WTC11 (cell line): ENCODE measurements at regions not wholly inside any gene's neighbourhood (a gene's known extent, or its start where the extent isn't known, plus 50 kb on each side); places are given as distances from the start of the nearest gene placed in this dataset.

Experiments used
- ATAC-seq: fragments of 200-7000 bp; cut with Tn5 transposase; 2 replicates; pipeline ENCODE4 v1.10.0; 2021; ENCODE audit warnings: mild to moderate bottlenecking, moderate library complexity
- CTCF ChIA-PET: fragments of 300-600 bp; sonication (Branson Sonifier 250); formaldehyde crosslinking; loops from one replicate; lab custom pipeline; 2021; ENCODE audit warnings: antibody characterized with exemption; lab: Charles Lee
- POLR2A ChIA-PET: fragments of 350-600 bp; sonication (Branson Sonifier 250); formaldehyde crosslinking; loops from one replicate; lab custom pipeline; 2021; ENCODE audit warnings: antibody characterized with exemption; lab: Charles Lee
- DNase-seq: peaks from one replicate; pipeline ENCODE4 v3.0.0; 2021; ENCODE audit warnings: low spot score
- H3K27ac Mint-ChIP-seq: 2 replicates; pipeline ENCODE4 v1.8.0; 2021; ENCODE audit warnings: mixed read lengths
- H3K27me3 Mint-ChIP-seq: 2 replicates; pipeline ENCODE4 v1.8.0; 2021; ENCODE audit warnings: low read depth, mild to moderate bottlenecking, moderate library complexity, mixed read lengths
- H3K36me3 Mint-ChIP-seq: 2 replicates; pipeline ENCODE4 v1.8.0; 2021; ENCODE audit warnings: mixed read lengths
- H3K4me1 Mint-ChIP-seq: 2 replicates; pipeline ENCODE4 v1.8.0; 2022; ENCODE audit warnings: mixed read lengths
- H3K4me3 Mint-ChIP-seq: 2 replicates; pipeline ENCODE4 v1.8.0; 2021; ENCODE audit warnings: mild to moderate bottlenecking, moderate library complexity, mixed read lengths
- H3K9me3 Mint-ChIP-seq: 2 replicates; pipeline ENCODE4 v1.8.0; 2021; ENCODE audit warnings: mixed read lengths
- CREM ChIP-seq: sonication (generic); formaldehyde crosslinking; IDR thresholded peaks from 2 replicates; pipeline ENCODE4 v1.8.1; 2022; ENCODE audit warnings: mild to moderate bottlenecking, missing genetic modification reagents, moderate library complexity
- FOXK1 ChIP-seq: sonication (generic); formaldehyde crosslinking; IDR thresholded peaks from 2 replicates; pipeline ENCODE4 v1.8.0; 2022; ENCODE audit warnings: mild to moderate bottlenecking, moderate library complexity, missing genetic modification reagents
- GRHL2 ChIP-seq: fragments of 250-450 bp; sonication (Bioruptor Pico); IDR thresholded peaks from 2 replicates; pipeline ENCODE4 v1.8.0; 2022; ENCODE audit warnings: mild to moderate bottlenecking, moderate library complexity; ENCODE audit not compliant: insufficient replicate concordance, severe bottlenecking
- IRF1 ChIP-seq: sonication (generic); formaldehyde crosslinking; IDR thresholded peaks from 2 replicates; pipeline ENCODE4 v1.8.0; 2023; ENCODE audit warnings: missing genetic modification reagents
- MYBL2 ChIP-seq: sonication (generic); formaldehyde crosslinking; IDR thresholded peaks from 2 replicates; pipeline ENCODE4 v1.8.1; 2023; ENCODE audit warnings: mild to moderate bottlenecking, moderate library complexity, missing genetic modification reagents
- NFATC4 ChIP-seq: fragments of 250-450 bp; sonication (Bioruptor Pico); IDR thresholded peaks from 2 replicates; pipeline ENCODE4 v1.9.0; 2021; ENCODE audit warnings: mild to moderate bottlenecking
- NFYB ChIP-seq: sonication (generic); formaldehyde crosslinking; conservative IDR thresholded peaks from 2 replicates; pipeline ENCODE4 v1.8.0; 2022; ENCODE audit warnings: low read depth, missing genetic modification reagents
- NR3C1 ChIP-seq: sonication (generic); formaldehyde crosslinking; conservative IDR thresholded peaks from 2 replicates; pipeline ENCODE4 v1.8.1; 2023; ENCODE audit warnings: low read depth, mild to moderate bottlenecking, missing genetic modification reagents
- RELA ChIP-seq: sonication (generic); formaldehyde crosslinking; IDR thresholded peaks from 2 replicates; pipeline ENCODE4 v1.8.1; 2022; ENCODE audit warnings: missing genetic modification reagents, mild to moderate bottlenecking, borderline replicate concordance
- TCF7 ChIP-seq: sonication (generic); formaldehyde crosslinking; IDR thresholded peaks from 2 replicates; pipeline ENCODE4 v1.8.0; 2022; ENCODE audit warnings: mild to moderate bottlenecking, low read depth, missing genetic modification reagents, moderate library complexity
- TEAD1 ChIP-seq: sonication (generic); formaldehyde crosslinking; IDR thresholded peaks from 2 replicates; pipeline ENCODE4 v1.8.0; 2022; ENCODE audit warnings: mild to moderate bottlenecking, missing genetic modification reagents
- ZMAT4 ChIP-seq: fragments of 250-450 bp; sonication (Bioruptor Pico); IDR thresholded peaks from 2 replicates; pipeline ENCODE4 v1.9.0; 2021; ENCODE audit warnings: mild to moderate bottlenecking
- ZNF232 ChIP-seq: sonication (generic); formaldehyde crosslinking; IDR thresholded peaks from 2 replicates; pipeline ENCODE4 v1.8.0; 2022; ENCODE audit warnings: mild to moderate bottlenecking, missing genetic modification reagents
- ZNF671 ChIP-seq: fragments of 250-450 bp; sonication (Bioruptor Pico); IDR thresholded peaks from 2 replicates; pipeline ENCODE4 v1.8.0; 2021; ENCODE audit warnings: mild to moderate bottlenecking
- TF ChIP-seq, protein P1 (sequence below): fragments of 250-450 bp; sonication (Bioruptor Pico); IDR thresholded peaks from 2 replicates; pipeline ENCODE4 v1.9.0; 2021; ENCODE audit warnings: moderate library complexity, mild to moderate bottlenecking, inconsistent platforms, borderline replicate concordance
- TF ChIP-seq, protein P2 (sequence below): fragments of 250-450 bp; sonication (Bioruptor Pico); conservative IDR thresholded peaks from 2 replicates; pipeline ENCODE4 v1.9.0; 2021; ENCODE audit warnings: mild to moderate bottlenecking
- TF ChIP-seq, protein P3 (sequence below): sonication (generic); formaldehyde crosslinking; IDR thresholded peaks from 2 replicates; pipeline ENCODE4 v1.8.0; 2022; ENCODE audit warnings: mild to moderate bottlenecking, missing genetic modification reagents
- TF ChIP-seq, protein P4 (sequence below): sonication (generic); formaldehyde crosslinking; IDR thresholded peaks from 2 replicates; pipeline ENCODE4 v1.8.1; 2023; ENCODE audit warnings: mild to moderate bottlenecking, missing genetic modification reagents, borderline replicate concordance
- TF ChIP-seq, protein P5 (sequence below): sonication (generic); formaldehyde crosslinking; conservative IDR thresholded peaks from 2 replicates; pipeline ENCODE4 v1.8.1; 2023; ENCODE audit warnings: mild to moderate bottlenecking, low read depth, missing genetic modification reagents, moderate library complexity

GRCh38 chr12:97647142-97647541 lies 184.5 kb downstream of the RMST start:
- no peak for TF ChIP-seq ZMAT4
- TF ChIP-seq, protein P1, sequence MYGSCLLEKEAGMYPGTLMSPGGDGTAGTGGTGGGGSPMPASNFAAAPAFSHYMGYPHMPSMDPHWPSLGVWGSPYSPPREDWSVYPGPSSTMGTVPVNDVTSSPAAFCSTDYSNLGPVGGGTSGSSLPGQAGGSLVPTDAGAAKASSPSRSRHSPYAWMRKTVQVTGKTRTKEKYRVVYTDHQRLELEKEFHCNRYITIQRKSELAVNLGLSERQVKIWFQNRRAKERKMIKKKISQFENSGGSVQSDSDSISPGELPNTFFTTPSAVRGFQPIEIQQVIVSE (CRISPR knock-in tag): no peak
- no peak for TF ChIP-seq FOXK1 (CRISPR knock-in tag)
- no peak for TF ChIP-seq MYBL2 (CRISPR knock-in tag)
- TF ChIP-seq, protein P2, sequence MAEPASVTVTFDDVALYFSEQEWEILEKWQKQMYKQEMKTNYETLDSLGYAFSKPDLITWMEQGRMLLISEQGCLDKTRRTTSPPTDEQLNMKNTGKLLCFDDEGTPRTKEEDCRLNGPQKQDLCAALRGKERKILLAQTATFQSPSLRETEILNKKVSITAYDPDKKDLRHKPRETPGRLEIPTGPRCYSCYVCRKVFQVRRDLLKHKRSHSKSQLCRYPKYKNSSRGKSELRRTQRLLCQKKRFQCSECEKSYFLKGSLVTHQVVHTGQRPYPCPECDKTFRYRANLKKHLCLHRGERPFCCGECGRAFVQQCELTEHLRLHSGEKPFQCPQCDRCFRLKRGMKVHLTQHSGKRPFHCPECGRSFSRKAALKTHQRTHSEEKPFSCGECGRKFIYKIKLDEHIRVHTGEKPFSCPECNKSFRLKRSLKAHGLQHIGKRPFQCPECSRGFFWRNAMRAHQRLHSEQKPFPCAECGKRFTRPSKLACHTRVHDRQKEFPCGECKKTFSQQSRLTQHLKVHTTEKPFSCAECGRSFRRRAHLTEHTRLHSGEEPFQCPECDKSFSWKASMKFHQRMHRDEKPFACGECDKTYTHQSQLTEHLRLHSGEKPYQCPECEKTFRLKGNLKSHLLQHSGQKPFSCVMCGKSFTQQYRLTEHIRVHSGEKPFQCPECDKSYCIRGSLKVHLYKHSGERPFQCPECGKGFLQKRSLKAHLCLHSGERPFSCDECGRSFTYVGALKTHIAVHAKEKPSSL: no peak
- TF ChIP-seq TCF7: no peak
- no peak for TF ChIP-seq ZNF232 (CRISPR knock-in tag)
- TF ChIP-seq IRF1 (CRISPR knock-in tag): no peak
- TF ChIP-seq, protein P3, sequence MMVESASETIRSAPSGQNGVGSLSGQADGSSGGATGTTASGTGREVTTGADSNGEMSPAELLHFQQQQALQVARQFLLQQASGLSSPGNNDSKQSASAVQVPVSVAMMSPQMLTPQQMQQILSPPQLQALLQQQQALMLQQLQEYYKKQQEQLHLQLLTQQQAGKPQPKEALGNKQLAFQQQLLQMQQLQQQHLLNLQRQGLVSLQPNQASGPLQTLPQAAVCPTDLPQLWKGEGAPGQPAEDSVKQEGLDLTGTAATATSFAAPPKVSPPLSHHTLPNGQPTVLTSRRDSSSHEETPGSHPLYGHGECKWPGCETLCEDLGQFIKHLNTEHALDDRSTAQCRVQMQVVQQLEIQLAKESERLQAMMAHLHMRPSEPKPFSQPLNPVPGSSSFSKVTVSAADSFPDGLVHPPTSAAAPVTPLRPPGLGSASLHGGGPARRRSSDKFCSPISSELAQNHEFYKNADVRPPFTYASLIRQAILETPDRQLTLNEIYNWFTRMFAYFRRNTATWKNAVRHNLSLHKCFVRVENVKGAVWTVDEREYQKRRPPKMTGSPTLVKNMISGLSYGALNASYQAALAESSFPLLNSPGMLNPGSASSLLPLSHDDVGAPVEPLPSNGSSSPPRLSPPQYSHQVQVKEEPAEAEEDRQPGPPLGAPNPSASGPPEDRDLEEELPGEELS (CRISPR knock-in tag): no peak
- no peak for TF ChIP-seq ZNF671 (CRISPR knock-in tag)
- TF ChIP-seq, protein P4, sequence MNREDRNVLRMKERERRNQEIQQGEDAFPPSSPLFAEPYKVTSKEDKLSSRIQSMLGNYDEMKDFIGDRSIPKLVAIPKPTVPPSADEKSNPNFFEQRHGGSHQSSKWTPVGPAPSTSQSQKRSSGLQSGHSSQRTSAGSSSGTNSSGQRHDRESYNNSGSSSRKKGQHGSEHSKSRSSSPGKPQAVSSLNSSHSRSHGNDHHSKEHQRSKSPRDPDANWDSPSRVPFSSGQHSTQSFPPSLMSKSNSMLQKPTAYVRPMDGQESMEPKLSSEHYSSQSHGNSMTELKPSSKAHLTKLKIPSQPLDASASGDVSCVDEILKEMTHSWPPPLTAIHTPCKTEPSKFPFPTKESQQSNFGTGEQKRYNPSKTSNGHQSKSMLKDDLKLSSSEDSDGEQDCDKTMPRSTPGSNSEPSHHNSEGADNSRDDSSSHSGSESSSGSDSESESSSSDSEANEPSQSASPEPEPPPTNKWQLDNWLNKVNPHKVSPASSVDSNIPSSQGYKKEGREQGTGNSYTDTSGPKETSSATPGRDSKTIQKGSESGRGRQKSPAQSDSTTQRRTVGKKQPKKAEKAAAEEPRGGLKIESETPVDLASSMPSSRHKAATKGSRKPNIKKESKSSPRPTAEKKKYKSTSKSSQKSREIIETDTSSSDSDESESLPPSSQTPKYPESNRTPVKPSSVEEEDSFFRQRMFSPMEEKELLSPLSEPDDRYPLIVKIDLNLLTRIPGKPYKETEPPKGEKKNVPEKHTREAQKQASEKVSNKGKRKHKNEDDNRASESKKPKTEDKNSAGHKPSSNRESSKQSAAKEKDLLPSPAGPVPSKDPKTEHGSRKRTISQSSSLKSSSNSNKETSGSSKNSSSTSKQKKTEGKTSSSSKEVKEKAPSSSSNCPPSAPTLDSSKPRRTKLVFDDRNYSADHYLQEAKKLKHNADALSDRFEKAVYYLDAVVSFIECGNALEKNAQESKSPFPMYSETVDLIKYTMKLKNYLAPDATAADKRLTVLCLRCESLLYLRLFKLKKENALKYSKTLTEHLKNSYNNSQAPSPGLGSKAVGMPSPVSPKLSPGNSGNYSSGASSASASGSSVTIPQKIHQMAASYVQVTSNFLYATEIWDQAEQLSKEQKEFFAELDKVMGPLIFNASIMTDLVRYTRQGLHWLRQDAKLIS: no peak
- no peak for TF ChIP-seq TEAD1 (CRISPR knock-in tag)
- TF ChIP-seq GRHL2 (CRISPR knock-in tag): no peak
- TF ChIP-seq CREM (CRISPR knock-in tag): no peak
- TF ChIP-seq NR3C1 (CRISPR knock-in tag): no peak
- TF ChIP-seq, protein P5, sequence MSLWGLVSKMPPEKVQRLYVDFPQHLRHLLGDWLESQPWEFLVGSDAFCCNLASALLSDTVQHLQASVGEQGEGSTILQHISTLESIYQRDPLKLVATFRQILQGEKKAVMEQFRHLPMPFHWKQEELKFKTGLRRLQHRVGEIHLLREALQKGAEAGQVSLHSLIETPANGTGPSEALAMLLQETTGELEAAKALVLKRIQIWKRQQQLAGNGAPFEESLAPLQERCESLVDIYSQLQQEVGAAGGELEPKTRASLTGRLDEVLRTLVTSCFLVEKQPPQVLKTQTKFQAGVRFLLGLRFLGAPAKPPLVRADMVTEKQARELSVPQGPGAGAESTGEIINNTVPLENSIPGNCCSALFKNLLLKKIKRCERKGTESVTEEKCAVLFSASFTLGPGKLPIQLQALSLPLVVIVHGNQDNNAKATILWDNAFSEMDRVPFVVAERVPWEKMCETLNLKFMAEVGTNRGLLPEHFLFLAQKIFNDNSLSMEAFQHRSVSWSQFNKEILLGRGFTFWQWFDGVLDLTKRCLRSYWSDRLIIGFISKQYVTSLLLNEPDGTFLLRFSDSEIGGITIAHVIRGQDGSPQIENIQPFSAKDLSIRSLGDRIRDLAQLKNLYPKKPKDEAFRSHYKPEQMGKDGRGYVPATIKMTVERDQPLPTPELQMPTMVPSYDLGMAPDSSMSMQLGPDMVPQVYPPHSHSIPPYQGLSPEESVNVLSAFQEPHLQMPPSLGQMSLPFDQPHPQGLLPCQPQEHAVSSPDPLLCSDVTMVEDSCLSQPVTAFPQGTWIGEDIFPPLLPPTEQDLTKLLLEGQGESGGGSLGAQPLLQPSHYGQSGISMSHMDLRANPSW: no peak
- TF ChIP-seq NFATC4 (CRISPR knock-in tag): no peak
- TF ChIP-seq NFYB: no peak
- TF ChIP-seq RELA (CRISPR knock-in tag): no peak
- H3K27ac Mint-ChIP-seq: no peak overlapping the region
- H3K9me3 Mint-ChIP-seq: peaks cover 26% of the 10 kb centered on the region
- no peak overlapping the region for H3K4me3 Mint-ChIP-seq
- no peaks in the 10 kb centered on the region for H3K4me1 Mint-ChIP-seq
- H3K27me3 Mint-ChIP-seq: no peaks in the 10 kb centered on the region
- ATAC-seq: no peak
- CTCF ChIA-PET: no interaction called here
- DNase-seq: no peak
- POLR2A ChIA-PET: no interaction called here
- peaks cover 18% of the 10 kb centered on the region for H3K36me3 Mint-ChIP-seq
